ENCODE measurements at regions not wholly inside any gene's neighbourhood (a gene's known extent, or its start where the extent isn't known, plus 50 kb on each side); places are given as distances from the start of the nearest gene placed in this dataset.

GRCh38 chr13:31049833-31050232 is 111.9 kb downstream of the HSPH1 start:
- DNase-seq (ENCODE audit: low spot score): no peak

- DNase-seq (ENCODE audit: low spot score): no peak
Measured at GRCh38 chr13:31049083-31049482, 112.6 kb downstream of the HSPH1 start.

- no peak for DNase-seq (ENCODE audit: low spot score)
Measured at GRCh38 chr13:31048521-31048920, 113.2 kb downstream of the HSPH1 start.

DNA sequence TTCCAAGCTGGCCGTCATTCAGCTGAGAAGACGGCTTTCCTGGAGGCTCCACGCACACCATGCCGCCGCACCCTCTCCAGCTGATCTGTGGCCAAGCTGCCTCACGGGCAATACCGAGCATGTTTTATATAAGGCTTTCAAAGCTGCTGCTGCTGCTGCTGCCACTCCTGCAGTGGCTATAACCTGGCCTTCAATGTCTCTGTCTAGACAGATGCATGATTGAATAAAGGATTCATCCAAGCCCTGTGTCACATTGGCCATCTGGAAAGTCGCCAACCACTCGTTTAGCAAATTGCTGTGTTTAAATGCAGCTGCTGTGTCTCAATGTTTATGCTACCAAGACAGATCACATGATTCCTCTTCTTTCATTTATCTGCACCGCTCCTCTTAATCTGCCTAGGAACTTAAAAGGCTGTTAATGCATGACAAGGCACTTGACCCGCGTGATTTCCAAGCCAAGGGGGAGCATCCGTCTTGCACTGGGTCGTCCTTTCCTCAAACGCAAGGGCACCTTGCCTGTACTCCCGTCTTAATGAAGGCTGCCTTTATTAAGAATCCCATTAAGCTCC is 114.3 kb downstream of the TEX26 start:
- peak; percentile 59 for DNase-seq (ENCODE audit: low spot score)

- peak; percentile 90 for DNase-seq (ENCODE audit: low spot score)
Measured at GRCh38 chr13:31045286-31046081, 113.0 kb downstream of the TEX26 start.

- peak; percentile 92 for DNase-seq (ENCODE audit: low spot score)
Measured at GRCh38 chr13:31044364-31045285, 112.2 kb downstream of the TEX26 start.

DNA sequence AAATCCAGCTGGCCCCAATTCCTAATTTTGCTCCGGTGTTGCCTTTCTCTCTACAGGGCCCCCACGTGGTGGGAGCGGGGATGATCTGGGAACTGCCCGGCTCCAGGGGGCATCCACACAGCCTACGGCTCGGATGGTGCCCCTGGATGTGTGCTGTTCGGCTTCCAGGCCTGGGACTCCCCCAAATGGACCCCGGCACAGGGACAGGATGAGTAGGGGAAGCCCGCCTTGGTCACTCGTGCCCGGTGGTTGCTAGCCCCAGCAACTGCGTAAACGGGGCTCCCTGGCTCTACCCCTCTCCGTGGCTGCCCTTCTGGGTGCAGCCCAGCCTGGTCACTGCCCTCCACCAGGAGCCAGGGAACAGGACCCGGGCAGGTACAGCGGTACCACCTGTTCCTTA is 111.5 kb downstream of the TEX26 start:
- peak; percentile 68 for DNase-seq (ENCODE audit: low spot score)

GRCh38 chr13:31042481-31043165 is 110.2 kb downstream of the TEX26 start:
- peak; percentile 45 for DNase-seq (ENCODE audit: low spot score)

- DNase-seq (ENCODE audit: low spot score): peak; percentile 43
Measured at GRCh38 chr13:31042049-31042448, 109.6 kb downstream of the TEX26 start.

DNA sequence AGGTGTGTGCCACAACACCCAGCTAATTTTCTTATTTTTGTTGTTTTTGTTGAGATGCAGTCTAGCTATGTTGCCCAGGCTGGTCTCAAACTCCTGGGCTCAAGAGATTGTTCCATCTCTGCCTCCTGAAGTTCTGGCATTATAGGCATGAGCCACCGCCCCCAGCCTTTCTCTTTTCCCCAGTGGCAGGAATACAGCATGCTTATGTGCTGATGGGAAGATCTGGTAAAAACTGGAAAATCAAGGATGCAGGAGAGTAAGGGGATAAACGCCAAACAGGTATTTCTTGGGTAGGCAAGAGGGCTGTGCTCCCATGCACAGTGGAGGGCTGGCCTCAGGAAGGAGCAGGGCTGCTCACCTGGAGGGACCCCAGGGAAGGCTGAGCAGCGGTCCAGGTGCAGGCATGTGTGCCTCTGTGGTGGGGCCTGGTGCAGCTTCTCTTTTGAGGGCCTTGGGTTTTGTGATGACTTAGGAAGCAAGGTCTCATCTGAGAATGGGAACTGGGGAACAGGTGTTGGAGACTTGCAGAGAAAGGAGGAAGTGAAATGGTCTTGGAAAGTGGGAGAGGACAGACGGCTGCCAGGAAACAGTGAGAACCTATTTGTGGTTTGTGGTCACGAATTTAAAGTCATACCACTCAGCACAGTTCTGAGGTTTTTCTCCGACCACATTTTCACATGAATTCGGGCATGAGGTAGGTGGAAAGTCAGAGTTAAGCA is 106.5 kb downstream of the TEX26 start:
- DNase-seq (ENCODE audit: low spot score): no peak

- DNase-seq (ENCODE audit: low spot score): no peak
Measured at GRCh38 chr13:31037874-31038500, 105.5 kb downstream of the TEX26 start.

- DNase-seq (ENCODE audit: low spot score): no peak
Measured at GRCh38 chr13:31036731-31037695, 104.6 kb downstream of the TEX26 start.

DNA sequence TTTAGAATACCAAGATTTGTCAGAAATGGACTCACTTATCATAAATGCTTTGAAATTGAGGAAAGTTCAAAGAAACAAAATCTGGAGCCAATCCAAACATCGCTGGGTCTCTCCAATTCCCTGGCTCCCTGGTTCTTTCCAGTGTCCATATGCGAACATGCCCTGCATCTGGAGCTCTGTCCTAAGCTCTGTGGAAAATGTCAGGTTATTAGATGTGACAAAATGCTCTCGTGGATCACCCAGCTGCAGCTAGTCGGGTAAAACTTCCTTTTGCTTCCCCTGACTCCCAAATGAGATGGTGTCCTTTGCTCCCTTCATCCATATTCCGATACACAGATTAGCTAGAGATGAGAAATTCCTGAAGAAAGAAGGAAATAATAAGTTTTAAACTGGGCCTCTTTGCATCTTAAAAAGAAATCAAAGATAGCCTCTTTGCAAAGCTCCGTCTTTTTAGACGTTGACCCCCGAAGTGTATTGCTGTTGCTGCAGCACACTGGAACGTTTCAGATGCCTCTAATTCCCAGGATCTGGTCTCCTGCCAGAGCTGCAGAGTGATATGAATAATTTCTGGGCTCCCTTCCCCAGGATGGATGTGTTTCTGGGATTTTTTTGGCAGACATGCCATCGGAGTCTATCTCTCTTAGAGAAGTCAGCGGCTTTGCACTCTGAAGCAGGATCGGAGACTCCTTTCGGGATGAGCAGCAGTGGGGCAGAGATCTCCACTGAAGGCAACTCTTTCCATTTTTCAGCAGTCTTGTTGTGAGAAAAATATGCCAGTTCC is 102.9 kb downstream of the TEX26 start:
- DNase-seq (ENCODE audit: low spot score): no peak

DNA sequence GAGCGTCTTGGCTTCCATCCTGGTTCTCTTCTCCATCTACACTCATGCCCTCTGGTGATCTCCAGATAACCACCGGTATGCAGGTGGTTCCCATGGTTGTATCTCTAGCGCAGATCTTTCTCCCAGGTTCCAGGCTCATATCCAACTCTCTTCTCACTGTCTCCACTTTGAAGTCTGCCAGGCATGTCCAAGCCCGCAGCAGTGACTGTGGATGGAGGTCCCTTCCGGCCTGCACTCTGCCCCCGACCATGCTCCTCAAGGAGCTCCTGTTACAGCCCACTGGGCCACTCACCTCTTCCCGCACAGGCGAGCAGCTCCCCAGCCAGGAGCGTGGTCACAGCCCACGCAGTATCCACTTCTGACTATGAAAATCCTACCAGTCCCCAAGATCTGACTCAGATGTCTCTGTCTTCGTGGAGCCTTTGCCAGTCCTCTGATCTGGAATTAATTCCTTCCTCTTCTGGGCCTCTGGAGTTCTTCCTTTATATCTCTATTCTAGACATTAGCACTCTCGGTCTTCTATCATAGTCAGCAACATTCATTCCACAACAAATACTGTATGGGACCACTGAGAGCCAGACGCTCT is 100.2 kb downstream of the TEX26 start:
- DNase-seq (ENCODE audit: low spot score): no peak

- DNase-seq (ENCODE audit: low spot score): no peak
Measured at GRCh38 chr13:31031482-31031881, 99.0 kb downstream of the TEX26 start.

DNA sequence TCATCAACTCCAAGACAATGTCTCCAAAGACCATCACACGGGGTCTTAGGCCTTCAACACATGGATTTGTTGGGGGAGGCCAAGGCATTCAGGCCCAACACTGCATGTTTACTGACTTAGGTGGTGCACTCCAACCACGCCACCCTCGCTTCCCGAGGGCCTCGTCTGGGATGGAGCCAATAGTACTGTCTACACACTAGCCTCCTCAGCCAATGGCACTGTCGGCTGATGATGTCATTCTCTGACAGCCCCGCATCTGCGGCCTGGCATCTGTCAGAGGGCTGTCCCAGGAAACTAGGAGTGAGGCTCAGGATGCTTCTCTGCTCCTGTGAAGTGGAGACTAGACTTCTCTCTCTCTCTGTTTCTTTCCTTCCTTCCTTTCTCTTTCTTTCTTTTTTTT is 96.6 kb downstream of the TEX26 start:
- DNase-seq (ENCODE audit: low spot score): no peak

- DNase-seq (ENCODE audit: low spot score): no peak
Measured at GRCh38 chr13:31027136-31027535, 94.7 kb downstream of the TEX26 start.
